Vagina (tissue), 2 donors: ENCODE measurements at regions not wholly inside any gene's neighbourhood (a gene's known extent, or its start where the extent isn't known, plus 50 kb on each side); places are given as distances from the start of the nearest gene placed in this dataset.

Experiments
- DNase-seq, 2 donors: peaks; one replicate each; pipeline ENCODE4 v3.0.0-alpha.2; 2017; ENCODE audit errors: extremely low spot score in 2 of 2
- H3K27ac ChIP-seq: fragments of 200-600 bp; sonication (generic); one replicate; pipeline ENCODE4 v1.5.1; 2019
- H3K27me3 ChIP-seq: fragments of 200-600 bp; sonication (generic); one replicate; pipeline ENCODE4 v1.5.1; 2019
- H3K36me3 ChIP-seq, 2 donors: fragments of 200-600 bp; sonication (generic); one replicate each; pipeline ENCODE4 v1.5.1; 2017 to 2019
- H3K4me1 ChIP-seq: fragments of 200-600 bp; sonication (generic); one replicate; pipeline ENCODE4 v1.5.1; 2019
- H3K4me3 ChIP-seq, 2 donors: fragments of 200-600 bp; sonication (generic); 1 replicate in 1 of 2; 2 replicates in 1 of 2; pipeline ENCODE4 v1.5.1; 2016 to 2019
- H3K9me3 ChIP-seq: fragments of 200-600 bp; sonication (generic); one replicate; pipeline ENCODE4 v1.5.1; 2019
- CTCF ChIP-seq, 3 experiments: fragments of 450-650 bp in 2 of 3; fragments of 200-600 bp in 1 of 3; sonication (generic) in 1 of 3; IDR thresholded peaks; one replicate each; pipeline ENCODE4 v1.5.1; 2017 to 2019; ENCODE audit warnings: antibody characterized with exemption in 3 of 3, mild to moderate bottlenecking in 2 of 3, moderate library complexity in 2 of 3
- POLR2A ChIP-seq, 2 donors: fragments of 450-650 bp; IDR thresholded peaks; one replicate each; pipeline ENCODE4 v1.6.1; 2017; ENCODE audit warnings: antibody characterized with exemption in 2 of 2, mild to moderate bottlenecking in 2 of 2, moderate library complexity in 2 of 2
- POLR2AphosphoS5 ChIP-seq, 2 donors: sonication (generic); formaldehyde crosslinking; IDR thresholded peaks; one replicate each; pipeline ENCODE4 v1.9.0; 2017; ENCODE audit warnings: antibody characterized with exemption in 2 of 2, mild to moderate bottlenecking in 2 of 2, low read depth in 1 of 2; ENCODE audit not compliant: insufficient read depth in 1 of 2
- intact Hi-C: fragments of 100-400 bp; cut with DNase I; formaldehyde crosslinking; loops from one replicate; pipeline ENCODE4 v1.15.1; 2023

DNA sequence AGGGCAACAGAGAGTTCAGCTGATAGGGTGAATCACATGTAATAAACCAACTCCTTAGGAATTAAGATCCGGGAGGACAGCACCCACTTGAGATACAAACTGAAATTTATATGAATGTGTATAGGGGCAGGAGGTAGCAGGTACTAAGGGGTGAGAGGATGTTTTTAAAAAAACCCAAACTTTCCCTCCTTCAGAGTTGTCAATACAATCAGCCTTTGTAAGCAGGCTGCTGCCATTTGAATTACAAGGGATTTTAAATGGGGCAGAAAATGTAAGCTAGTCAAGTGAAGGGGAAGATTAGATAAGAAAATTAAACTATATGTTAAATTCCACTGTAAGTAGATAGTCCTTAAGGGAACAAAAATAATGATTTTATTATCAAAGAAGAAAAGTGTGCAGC is 1239.7 kb upstream of the CELF4 start:
- Histone ChIP-seq H3K4me3 (no peak overlapping the region), H3K27ac (no peak overlapping the region), H3K27me3 (no peaks in the 10 kb centered on the region), H3K4me1 (no peaks in the 10 kb centered on the region), H3K9me3 (no peaks in the 10 kb centered on the region), H3K36me3 (no peaks in the 10 kb centered on the region)
- DNase-seq, result no peak
- TF ChIP-seq POLR2AphosphoS5 (IDR thresholded peaks at IDR 0.05; ENCODE audit: insufficient read depth in 1 of 2, low read depth in 1 of 2), result no peak
- no peak for TF ChIP-seq CTCF (IDR thresholded peaks at IDR 0.05)
- TF ChIP-seq POLR2A (IDR thresholded peaks at IDR 0.05), result no peak
- intact Hi-C loops, result no loop called here

GRCh38 chr18:38801640-38802039 is 1236.0 kb upstream of the CELF4 start:
- H3K4me3 ChIP-seq, result no peak overlapping the region
- H3K27me3 ChIP-seq, result no peaks in the 10 kb centered on the region
- intact Hi-C loops, result no loop called here
- H3K9me3 ChIP-seq, result no peaks in the 10 kb centered on the region
- H3K27ac ChIP-seq, result no peak overlapping the region
- H3K4me1 ChIP-seq, result no peaks in the 10 kb centered on the region
- TF ChIP-seq POLR2AphosphoS5 (IDR thresholded peaks at IDR 0.05; ENCODE audit: insufficient read depth in 1 of 2, low read depth in 1 of 2), result no peak
- no peak for TF ChIP-seq POLR2A (IDR thresholded peaks at IDR 0.05)
- TF ChIP-seq CTCF (IDR thresholded peaks at IDR 0.05), result no peak
- no peaks in the 10 kb centered on the region for H3K36me3 ChIP-seq
- no peak for DNase-seq

GRCh38 chr18:38796762-38797161 is 1231.2 kb upstream of the CELF4 start:
- no peak overlapping the region for H3K4me3 ChIP-seq
- H3K27ac ChIP-seq, result no peak overlapping the region
- TF ChIP-seq CTCF (IDR thresholded peaks at IDR 0.05), result no peak
- TF ChIP-seq POLR2AphosphoS5 (IDR thresholded peaks at IDR 0.05; ENCODE audit: insufficient read depth in 1 of 2, low read depth in 1 of 2), result no peak
- TF ChIP-seq POLR2A (IDR thresholded peaks at IDR 0.05), result no peak
- H3K4me1 ChIP-seq, result no peaks in the 10 kb centered on the region
- H3K36me3 ChIP-seq, result no peaks in the 10 kb centered on the region
- no peak for DNase-seq
- intact Hi-C loops, result no loop called here
- no peaks in the 10 kb centered on the region for H3K27me3 ChIP-seq
- no peaks in the 10 kb centered on the region for H3K9me3 ChIP-seq

GRCh38 chr18:38792731-38793130 is 1227.1 kb upstream of the CELF4 start:
- DNase-seq, result no peak
- H3K27ac ChIP-seq, result no peak overlapping the region
- H3K4me1 ChIP-seq, result no peaks in the 10 kb centered on the region
- H3K4me3 ChIP-seq, result no peak overlapping the region
- no peaks in the 10 kb centered on the region for H3K36me3 ChIP-seq
- TF ChIP-seq CTCF (IDR thresholded peaks at IDR 0.05) (no peak), POLR2AphosphoS5 (IDR thresholded peaks at IDR 0.05; ENCODE audit: insufficient read depth in 1 of 2, low read depth in 1 of 2) (no peak), POLR2A (IDR thresholded peaks at IDR 0.05) (no peak)
- no peaks in the 10 kb centered on the region for H3K27me3 ChIP-seq
- intact Hi-C loops, result no loop called here
- no peaks in the 10 kb centered on the region for H3K9me3 ChIP-seq

GRCh38 chr18:38790786-38791185 is 1225.2 kb upstream of the CELF4 start:
- no peaks in the 10 kb centered on the region for H3K4me1 ChIP-seq
- H3K9me3 ChIP-seq, result no peaks in the 10 kb centered on the region
- H3K4me3 ChIP-seq, result no peak overlapping the region
- TF ChIP-seq CTCF (IDR thresholded peaks at IDR 0.05) (no peak), POLR2A (IDR thresholded peaks at IDR 0.05) (no peak), POLR2AphosphoS5 (IDR thresholded peaks at IDR 0.05; ENCODE audit: insufficient read depth in 1 of 2, low read depth in 1 of 2) (no peak)
- no peaks in the 10 kb centered on the region for H3K27me3 ChIP-seq
- H3K36me3 ChIP-seq, result no peaks in the 10 kb centered on the region
- intact Hi-C loops, result no loop called here
- no peak overlapping the region for H3K27ac ChIP-seq
- DNase-seq, result no peak
